C1 segment of cervical spinal cord (tissue), 14 donors: ENCODE measurements at regions not wholly inside any gene's neighbourhood (a gene's known extent, or its start where the extent isn't known, plus 50 kb on each side); places are given as distances from the start of the nearest gene placed in this dataset.

Source experiments
- DNase-seq, 14 donors: peaks; one replicate each; lab custom pipeline; 2025; lab: John Stamatoyannopoulos, UW

DNA sequence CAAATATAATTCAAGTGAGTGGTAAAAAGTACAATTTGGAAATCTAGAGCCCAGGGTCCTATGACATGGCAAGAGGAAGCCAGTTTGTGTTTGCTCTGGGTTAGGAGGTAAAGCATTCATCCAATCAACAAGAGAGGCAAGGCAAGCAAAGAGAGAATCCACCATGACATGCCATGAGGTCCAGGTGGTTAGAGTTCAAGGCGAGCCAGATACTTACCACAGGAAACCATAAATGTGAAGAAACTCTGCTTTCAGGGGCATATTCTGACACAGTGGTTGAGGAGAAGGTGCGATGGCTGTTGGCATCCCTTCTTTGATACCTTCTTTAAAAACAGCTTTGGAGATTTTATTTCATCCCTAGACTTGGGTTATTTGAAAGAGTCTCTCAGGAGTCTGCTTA, 193.8 kb upstream of the MAN1A1 start:
- DNase-seq: no peak

DNA sequence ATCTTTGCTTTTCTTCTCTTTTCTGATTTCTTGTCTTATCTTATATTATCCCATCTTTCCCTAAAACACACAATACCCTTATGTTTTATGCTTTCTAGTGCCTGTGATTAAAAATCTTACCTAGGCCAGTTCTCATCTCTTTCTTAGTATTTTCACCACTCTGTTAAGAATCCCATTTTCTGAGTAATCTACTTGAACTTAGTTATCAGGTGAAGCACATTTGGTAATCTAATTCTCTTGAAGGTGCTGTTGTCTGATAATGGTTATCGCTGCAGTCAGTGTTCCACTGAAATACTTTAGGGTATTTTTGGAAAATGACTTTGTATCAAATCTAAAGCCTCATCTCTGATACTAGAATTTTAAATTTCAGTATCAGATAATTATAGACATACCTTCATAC, 192.5 kb upstream of the MAN1A1 start:
- no peak for DNase-seq

DNA sequence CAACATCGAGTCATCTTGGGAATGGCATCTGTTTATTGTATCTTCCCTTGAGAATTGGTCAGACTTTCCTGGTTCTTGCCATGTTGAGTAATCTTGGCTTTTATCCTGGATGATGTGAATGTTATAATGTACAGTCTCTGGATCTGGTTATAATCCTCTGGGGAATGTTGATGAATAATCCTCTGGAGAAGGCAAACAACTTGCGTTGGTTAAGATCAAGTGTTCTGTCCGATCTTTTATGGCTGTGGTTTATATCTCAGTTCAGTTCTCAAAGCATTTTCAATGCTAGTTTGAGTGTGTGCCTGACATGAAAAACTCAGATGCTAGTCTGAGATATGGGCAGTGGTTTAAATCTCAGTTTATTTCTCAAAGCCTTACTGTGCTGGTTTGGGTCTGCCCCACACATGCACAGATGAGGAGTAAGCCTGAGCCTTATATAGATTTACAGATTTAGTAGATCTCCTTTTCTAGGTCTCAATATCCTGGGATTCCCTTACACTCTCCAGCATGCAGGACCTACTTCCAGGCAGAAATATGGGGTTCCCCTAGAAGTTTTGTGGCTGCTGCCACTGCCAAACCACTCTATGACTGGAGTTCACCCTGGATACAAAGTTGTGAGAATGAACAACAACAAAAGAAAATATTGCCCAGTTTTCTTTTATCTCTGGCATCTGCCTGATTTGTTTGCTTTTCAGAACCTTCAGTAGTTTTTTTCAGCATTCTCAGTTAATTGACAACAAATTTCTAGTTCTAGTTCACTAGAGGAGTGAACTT, 191.8 kb upstream of the MAN1A1 start:
- DNase-seq: no peak

DNA sequence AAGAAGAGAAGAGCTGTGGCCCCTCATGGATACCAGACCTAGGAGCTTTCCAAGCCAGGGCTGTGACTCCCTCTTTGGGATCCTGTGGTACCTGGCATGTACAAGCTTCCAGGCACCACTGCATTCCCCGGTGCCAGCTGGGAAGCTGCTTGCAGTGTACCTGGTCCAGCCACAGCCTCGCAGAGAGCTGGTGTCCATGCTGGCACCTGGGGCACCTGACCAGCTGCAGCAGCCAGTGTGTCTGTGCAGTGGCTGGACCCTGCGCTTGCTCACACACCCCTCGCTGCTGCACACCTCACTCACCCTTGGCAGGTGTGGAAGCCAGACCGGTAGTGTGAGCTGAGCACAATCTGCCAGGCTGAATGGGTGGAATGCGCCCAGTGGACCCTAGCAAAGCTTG, 190.9 kb upstream of the MAN1A1 start:
- DNase-seq: no peak

DNA sequence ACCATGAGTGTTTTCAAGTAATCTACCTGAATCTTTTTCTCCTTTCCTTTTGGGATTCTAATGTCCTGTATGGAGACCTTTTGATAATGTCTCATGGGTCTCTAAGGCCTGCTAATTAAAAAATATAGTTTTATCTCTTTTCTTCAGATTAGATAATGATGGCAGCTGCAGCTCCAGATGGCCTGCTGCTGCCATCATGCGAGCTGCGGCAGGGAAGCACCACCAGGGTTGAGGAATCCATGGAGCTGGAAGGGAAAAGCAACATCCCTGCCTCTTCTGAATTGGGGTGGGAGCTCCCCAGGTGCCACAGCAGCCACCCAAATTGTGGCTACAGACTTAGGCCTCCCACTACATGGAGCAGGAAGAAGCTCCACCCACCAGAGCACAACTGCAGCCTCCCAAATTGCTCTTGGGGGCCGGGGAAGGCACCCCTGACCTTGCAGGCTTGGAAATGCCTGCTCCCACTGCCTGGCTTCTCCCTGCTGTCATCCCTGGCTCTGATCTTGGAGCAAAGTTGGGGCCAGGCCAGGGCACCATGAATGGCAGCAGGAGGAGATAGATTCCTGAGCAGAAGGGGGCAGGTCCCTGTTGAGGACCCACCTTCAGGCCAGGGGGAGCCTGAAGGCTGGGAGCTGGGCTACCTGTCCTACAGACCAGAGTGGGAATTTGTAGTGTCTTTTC, 189.6 kb upstream of the MAN1A1 start:
- no peak for DNase-seq

DNA sequence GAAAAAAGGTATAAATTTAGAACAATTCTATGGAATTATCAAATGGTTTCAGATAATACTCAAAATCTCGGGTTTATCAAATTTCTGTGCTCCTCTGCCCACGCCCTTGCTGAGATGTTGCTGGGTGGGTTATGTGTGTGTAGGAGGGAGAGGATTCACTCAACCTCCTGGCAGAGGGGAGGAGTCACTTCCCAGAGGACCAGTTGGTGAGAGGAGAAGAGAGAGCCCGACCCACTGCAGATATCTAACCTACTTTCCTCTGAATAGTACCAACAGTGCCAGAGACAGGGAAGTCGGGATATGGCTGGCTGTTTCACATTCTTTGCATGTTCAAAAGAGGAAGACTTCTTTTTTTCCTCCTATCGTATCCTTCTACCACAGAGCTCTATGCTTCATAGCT, 187.1 kb upstream of the MAN1A1 start:
- no peak for DNase-seq

DNA sequence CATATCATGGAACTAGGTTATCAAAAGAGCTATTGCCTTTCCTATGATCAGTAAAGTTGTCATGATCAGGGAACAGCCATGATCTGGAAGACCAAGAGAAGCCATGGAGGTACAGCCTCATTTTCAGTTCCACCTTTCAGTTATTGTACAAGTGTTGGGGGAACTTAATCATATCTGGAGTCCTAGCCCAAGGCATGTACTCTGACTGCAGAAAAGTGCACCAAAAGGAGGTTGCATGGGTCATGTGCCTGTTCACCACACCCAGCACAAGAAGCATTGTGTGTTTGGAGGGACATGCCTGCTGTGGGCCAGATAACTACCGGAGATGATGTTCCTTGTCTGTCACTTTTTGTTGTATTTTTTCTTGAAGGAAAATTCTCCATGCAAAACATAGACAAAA, 185.8 kb upstream of the MAN1A1 start:
- no peak for DNase-seq

DNA sequence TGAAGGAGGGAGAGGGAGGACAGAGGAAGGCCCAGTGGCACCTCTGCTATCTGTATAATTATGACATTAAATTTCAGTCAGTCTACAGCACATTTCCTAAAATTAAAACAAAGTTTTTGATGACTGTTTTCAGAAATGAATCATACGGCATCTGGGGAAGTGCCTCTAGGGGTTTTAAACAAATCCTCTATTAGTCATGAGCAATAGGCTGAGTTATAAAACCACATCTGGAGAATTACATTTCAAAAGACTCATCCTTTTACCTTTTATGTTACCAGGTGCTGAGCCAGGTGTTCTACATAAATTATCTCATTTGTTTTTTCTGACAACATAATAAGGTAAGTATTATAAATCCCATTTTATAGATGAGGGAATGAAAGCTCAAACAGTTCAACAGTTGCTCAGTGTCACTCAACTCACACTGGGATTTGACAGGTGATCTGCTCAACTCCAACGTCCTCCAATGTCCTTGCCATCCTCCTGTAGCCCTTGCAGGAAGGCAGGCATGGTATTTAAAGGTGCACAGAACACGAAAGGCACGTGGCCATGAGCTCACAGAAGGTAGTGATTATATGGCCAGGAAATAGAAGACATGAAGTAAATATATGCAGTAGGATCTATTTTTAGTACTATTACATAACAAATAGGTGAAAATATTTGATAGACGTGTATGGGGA, 184.2 kb upstream of the MAN1A1 start:
- DNase-seq: no peak

DNA sequence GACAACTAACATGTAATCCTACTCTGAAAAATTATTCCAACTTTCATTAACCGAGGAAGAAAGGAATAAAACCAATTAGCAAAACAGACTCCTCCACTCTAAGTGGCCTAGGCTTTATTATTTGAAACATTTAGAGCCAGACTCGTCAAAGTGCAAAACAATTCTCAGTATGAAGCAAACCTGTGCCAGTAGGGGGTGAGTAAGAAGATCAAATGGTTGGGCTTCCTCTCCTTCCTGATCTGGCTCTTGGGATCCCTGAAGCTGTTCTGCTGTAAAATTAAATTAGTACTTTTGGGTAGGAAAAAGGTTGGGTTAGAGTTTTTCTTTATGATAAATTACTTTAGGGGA, 177.6 kb upstream of the MAN1A1 start:
- no peak for DNase-seq

DNA sequence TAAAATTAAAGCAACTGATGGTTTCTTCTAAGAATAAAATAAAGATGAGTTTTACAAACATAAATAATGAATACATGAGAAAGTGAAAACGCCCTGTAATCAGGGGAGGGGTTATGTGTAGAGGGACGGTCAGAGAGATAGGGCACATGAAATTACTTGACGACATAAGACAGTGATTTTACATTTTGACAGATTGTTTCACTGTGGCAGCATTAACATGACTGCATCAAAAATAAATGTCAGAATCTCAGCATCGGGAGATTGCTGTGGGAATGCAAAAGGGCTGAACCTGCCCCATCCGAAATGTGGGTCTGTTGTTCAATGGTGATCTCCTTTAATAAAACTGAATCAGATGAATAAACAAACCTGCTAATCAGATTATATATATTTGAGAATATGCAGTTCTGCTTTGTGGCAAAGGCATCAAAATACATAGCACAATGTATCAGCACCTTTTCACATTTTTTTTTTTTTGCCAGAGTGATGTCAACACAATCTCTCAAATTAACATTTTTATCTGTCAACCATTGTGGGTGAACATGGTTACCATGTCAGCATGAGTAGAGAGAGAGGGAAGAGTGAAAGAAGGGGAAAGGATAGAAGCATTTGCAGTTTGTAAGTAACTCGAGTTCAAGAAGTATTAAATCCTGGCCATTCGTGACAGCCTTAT, 177.1 kb upstream of the MAN1A1 start:
- no peak for DNase-seq

DNA sequence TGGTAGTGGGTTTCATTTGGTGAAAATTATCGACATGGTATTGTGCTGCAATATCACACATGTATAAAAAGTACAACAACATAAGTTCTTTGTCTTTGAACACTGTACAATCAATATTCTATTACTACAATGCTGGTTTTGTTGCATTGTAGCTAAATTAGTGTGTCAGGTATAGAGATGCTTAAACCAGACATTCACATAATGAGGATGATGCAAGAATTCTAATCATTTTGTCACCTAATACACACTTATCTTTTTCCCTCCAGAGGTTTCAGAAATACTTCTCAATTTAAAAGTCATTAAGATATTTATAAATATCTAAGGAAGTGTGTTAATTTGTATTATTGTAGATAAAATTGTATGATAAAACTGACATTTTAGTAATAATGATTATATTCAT, 174.8 kb upstream of the MAN1A1 start:
- no peak for DNase-seq

DNA sequence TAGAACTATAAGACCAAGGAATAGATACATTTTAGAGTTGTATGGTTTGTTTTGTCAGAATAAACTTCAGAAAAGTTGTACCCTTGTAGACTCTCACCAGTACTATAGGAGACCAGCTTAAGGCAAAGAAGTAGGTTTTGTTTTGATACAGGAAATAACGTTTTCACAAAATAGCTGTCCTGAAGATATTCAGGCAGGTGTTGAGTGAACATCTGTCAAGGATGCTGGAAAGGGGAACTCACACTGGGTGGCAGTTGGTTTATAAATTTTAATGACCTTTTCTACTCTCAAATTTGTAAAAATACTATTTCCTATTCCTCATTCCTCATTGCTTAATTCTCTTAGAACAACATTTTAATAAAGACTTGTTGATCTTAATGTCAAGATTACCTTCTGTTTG, 174.0 kb upstream of the MAN1A1 start:
- DNase-seq: no peak

DNA sequence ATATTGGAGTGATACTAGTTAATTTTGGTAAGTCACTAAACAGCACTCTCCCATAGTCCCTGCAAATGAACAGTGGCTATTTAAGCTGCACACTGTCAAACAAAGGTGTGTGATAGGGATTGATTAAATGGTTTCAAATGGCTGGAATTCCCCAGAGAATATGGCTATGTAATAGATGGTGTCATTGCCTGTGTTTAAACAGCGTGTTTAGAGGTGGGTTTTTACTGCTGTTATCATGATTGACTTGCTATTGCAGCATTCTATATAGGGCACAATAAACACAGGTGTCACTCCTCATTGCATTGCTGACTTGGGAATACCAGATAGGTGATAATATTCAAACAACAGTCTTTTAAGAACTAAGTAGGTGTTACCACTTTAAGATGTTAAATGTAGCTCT, 171.7 kb upstream of the MAN1A1 start:
- no peak for DNase-seq

DNA sequence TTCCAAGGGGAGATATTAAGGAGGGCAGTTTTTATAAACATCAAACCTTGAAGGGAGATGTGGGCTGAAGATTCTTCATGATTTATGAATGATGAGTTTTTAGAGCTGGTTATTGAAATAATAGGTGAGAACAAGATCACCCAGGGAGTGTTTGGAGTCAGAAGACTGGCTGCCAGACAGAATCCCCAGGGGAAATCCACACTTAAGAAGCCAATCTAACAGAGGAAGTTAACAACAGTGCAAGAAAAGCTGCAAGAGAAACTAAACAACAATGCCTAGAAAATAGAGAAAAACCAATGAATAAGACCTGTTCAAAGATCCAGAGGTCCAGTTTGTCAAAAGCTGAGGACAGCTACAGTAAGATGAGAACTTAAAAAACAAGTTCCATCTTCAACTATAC, 167.9 kb upstream of the MAN1A1 start:
- DNase-seq: no peak

DNA sequence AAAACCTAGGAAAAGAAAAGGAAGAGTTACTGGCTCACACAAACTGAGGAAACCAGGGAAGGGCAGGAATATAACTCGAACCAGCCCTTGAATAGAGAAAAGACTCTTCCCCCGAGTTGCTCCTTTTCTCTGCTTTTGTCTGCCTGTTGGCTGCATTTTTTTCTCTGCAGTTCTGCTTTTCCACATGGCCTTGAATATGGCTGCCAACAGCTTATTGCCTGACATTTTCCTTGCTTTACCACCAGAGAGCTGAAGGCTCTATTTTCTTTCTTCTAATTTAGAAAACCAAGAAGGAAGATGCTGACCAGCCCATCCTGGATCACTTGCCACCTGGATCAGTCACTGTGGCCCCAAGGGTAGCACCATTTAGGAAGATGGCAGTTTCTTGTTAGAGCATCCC, 164.8 kb upstream of the MAN1A1 start:
- DNase-seq: no peak

DNA sequence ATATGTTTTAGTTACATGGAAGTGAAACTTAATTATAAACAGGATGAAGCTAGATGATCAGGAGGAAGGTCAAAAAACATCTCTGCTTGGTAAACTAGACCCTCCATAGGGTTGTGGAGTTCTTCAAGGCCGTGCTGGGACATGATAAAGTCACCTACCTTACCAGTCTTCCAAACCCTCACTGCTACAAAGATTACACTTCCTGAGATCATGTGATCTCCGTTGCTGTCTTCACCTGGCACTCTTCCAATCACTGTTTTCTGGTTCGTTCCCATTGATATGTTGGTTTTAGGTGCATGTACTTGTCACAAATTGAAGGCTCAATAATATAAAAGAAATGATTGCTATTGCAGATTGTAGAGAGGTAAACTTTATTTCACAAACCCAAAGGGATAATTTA, 161.5 kb upstream of the MAN1A1 start:
- DNase-seq: no peak

DNA sequence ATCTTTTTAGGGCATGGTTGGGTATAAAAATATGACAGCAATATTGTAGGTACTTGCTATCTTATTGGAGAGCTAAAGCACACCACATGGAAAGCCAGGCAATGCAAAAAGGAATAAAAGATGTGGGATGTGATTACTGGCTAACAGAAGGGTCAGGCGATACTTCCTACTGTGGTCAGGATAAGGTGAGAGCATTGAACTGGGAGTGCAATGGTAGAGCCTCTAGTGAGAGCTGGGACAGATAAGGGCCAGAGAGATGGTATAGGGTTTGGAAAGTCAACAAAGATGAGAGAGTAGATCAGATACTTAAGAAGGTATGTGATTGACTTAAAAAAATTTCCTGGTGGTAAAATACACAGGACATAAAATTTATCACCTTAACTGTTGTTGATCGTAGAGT, 160.7 kb upstream of the MAN1A1 start:
- DNase-seq: no peak

DNA sequence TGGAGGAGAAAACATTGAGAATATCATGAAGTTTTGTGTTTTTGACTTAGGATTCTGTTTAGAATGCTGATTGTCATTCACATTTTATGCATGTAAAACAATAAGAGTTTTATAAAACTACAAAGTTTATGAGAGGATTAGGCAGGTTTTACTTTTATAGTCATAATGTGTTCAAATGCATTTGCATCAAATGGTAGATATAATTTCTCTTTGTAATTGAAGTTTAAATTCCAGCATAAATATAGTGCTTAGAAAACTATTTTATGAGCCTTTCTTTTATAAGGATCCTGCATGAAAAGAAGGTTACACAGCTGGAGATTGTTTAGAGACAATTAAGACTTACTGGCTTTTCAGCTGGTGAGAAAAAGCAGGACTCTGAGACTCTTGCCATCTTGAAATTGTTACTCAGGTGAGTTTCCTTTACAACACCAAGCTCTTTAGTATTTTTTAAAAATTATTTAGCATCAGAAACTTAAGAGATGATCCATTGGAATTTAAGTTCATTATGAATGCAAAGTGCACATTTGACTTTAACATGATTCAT, 157.1 kb upstream of the MAN1A1 start:
- no peak for DNase-seq

DNA sequence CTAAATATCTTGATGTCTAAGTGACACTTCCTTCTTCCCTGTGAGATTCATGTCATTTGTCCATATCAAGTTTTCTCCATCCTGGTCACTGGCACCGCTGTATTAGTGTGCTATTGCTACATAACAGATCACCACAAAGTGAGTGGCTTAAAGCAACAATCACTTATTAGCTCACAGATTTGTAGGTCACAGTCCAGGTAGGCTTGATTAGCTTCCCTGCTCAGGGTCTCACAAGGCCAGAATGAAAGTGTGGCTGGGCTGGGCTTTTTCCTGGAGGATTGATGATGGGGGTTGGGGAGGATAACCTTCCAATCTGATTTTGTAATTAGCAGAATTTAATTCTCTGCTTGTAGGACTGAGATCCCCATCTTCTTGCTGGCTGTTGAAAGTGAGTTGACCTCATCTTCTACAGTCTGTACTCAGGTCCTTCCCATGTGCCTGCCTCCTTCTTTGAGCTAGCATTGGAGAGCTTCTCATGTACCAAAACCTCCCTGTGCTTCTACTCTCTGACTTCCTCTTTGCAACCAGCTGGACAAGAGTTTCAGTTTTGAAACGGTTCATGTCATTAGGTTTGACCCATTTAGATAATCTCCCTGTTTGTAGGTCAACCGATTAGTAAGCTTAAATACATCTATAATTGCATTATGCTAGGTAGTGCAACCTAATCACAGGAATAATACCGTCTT, 152.4 kb upstream of the MAN1A1 start:
- DNase-seq: no peak

DNA sequence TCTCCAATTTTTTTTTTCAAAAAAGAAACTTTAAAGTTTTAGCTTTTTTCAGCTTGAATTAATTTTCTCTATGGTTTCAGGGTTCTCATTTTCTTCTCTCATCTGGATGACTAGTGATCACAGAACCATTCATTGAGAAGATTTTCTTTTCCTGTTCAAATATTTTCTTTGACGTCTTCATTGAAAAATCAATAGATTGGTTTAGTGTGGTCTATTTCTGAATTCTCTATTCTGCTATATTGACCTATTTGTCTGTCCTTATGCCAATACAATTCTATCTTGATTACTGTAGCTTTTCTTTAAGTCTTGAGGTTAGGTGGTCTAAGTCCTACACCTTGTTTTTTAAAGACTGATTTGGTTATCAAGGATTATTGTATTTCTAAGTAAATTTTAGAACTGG, 150.2 kb upstream of the MAN1A1 start:
- no peak for DNase-seq

DNA sequence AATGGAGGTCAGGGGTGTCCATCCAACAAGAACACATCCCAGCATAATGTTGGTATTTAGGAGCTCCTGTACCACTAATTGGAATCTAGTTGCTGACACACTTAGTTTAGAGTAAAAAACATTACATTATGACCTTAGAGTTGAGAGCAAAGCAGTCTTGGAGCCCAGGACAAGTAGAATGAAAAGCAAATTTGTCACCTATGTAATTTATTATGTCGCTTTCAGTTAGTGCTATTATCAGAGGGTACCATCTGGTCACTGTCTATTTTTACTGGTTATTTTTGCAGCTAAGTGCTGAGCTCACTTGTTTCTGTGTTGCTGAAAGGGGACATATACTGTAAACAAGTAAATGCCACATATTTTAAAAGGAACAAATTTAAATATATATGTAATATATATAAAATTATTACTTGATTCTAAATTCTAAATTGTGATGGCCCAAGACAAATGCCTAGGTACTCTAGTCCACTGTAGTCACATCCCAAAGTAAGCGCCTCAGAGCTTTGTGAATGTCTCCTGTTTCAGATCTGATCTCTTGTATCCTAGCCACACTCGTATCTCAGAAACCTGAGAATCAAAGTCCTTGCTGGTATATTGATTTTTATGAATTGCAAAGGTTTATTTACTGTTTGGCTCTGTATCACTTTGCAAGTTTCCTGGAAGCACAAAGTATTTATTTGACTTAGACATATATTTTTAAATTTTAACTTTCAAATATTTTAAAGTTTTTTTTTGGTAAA, 148.6 kb upstream of the MAN1A1 start:
- no peak for DNase-seq
